Neural crest cell (in vitro differentiated cells): ENCODE measurements at regions not wholly inside any gene's neighbourhood (a gene's known extent, or its start where the extent isn't known, plus 50 kb on each side); places are given as distances from the start of the nearest gene placed in this dataset.

Experiments used
- DNase-seq: peaks from one replicate; pipeline ENCODE4 v3.0.0; 2021; ENCODE audit warnings: low read depth, mixed read lengths, low spot score
- H3K27ac Mint-ChIP-seq: one replicate; pipeline ENCODE4 v1.8.0; 2021; ENCODE audit warnings: mild to moderate bottlenecking, mixed read lengths; ENCODE audit not compliant: unreplicated experiment
- H3K27me3 Mint-ChIP-seq: 2 replicates; pipeline ENCODE4 v1.8.0; 2021; ENCODE audit warnings: low read depth, mild to moderate bottlenecking, mixed read lengths
- H3K36me3 Mint-ChIP-seq: 2 replicates; pipeline ENCODE4 v1.8.0; 2021; ENCODE audit warnings: low read depth, mild to moderate bottlenecking, mixed read lengths
- H3K4me1 Mint-ChIP-seq: 2 replicates; pipeline ENCODE4 v1.8.0; 2021; ENCODE audit warnings: mixed read lengths
- H3K4me3 Mint-ChIP-seq: one replicate; pipeline ENCODE4 v1.8.0; 2021; ENCODE audit warnings: mild to moderate bottlenecking, mixed read lengths
- H3K9me3 Mint-ChIP-seq: 2 replicates; pipeline ENCODE4 v1.8.0; 2021; ENCODE audit warnings: mixed read lengths
- TF ChIP-seq, protein P1 (sequence below): fragments of 200-600 bp; sonication (generic); conservative IDR thresholded peaks from 2 replicates; pipeline ENCODE4 v1.5.0; 2021; ENCODE audit warnings: antibody characterized with exemption, mild to moderate bottlenecking

DNA sequence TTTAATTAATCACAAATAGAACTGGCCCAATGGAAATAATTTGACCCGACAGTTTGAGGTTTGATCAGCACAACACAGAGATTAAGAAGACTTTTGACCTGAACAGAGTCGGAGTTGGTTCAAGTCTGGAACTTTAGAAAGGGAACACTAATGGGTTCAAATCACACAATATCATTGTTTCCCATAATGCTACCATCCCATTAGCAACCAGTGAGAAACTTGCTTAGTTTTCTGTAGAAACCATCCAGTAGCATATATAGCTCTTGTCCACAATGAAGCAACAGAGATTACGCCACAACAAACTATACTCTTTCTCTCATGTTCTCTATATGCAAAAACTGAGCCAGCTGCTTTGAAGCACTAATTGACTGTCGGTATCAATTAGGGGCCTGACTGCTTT is 376.9 kb upstream of the SPRY2 start:
- DNase-seq, result no peak

DNA sequence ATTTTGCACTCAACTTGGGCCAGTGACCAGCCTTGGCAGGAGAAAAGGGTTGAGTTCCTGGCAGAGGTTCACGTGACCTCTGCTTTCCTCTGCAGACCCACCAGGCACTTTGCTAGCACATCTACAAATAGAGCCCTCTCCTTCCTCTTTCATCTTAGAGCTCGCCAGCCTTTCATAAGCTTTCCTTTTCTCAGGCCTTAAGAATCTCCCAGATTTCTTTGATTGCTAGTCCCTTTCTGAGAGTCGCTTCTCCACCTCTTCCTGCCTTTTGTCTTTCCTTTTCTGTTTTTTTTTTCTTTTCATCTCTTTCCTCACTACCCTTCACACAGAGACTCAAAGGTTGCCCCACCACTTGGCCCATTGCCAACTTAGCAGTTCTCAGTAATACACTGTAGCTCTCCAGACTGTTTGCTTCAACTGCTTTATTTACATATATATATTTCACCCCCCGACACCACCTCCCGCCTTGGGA is 375.7 kb upstream of the SPRY2 start:
- H3K4me3 Mint-ChIP-seq, result no peak overlapping the region
- no peak for DNase-seq
- H3K36me3 Mint-ChIP-seq, result peaks cover 11% of the 10 kb centered on the region
- peak overlapping the region; percentile 1 for H3K27ac Mint-ChIP-seq
- H3K4me1 Mint-ChIP-seq, result peaks cover 17% of the 10 kb centered on the region
- H3K9me3 Mint-ChIP-seq, result peaks cover 14% of the 10 kb centered on the region
- TF ChIP-seq, protein P1, sequence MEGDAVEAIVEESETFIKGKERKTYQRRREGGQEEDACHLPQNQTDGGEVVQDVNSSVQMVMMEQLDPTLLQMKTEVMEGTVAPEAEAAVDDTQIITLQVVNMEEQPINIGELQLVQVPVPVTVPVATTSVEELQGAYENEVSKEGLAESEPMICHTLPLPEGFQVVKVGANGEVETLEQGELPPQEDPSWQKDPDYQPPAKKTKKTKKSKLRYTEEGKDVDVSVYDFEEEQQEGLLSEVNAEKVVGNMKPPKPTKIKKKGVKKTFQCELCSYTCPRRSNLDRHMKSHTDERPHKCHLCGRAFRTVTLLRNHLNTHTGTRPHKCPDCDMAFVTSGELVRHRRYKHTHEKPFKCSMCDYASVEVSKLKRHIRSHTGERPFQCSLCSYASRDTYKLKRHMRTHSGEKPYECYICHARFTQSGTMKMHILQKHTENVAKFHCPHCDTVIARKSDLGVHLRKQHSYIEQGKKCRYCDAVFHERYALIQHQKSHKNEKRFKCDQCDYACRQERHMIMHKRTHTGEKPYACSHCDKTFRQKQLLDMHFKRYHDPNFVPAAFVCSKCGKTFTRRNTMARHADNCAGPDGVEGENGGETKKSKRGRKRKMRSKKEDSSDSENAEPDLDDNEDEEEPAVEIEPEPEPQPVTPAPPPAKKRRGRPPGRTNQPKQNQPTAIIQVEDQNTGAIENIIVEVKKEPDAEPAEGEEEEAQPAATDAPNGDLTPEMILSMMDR, result no peak
- no peaks in the 10 kb centered on the region for H3K27me3 Mint-ChIP-seq

More for the DNA sequence above, 376.9 kb upstream of the SPRY2 start:
- Mint-ChIP-seq H3K27me3 (no peaks in the 10 kb centered on the region), H3K36me3 (peaks cover 11% of the 10 kb centered on the region), H3K27ac (no peak overlapping the region), H3K9me3 (peaks cover 14% of the 10 kb centered on the region), H3K4me3 (no peak overlapping the region), H3K4me1 (peaks cover 17% of the 10 kb centered on the region)
- TF ChIP-seq, protein P1, result no peak

DNA sequence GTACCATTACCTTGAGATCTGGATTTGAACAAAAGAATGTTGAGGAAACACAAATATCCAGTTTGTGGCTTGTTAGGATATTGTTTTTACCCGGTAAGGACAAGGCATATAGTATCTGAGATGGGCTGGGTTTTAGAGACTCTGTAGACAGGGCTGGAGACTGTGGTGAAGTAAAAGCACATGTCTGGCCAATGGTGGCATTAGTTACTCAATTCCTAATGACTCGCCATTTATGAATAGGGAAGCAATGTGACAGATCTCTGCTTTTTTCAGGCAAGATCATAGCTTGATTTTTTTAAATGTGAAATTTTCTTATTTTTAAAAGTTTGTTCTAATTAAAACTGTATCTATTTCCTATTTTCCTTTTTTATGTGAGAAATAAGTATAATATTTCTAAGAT is 371.1 kb upstream of the SPRY2 start:
- Mint-ChIP-seq H3K9me3 (peaks cover 14% of the 10 kb centered on the region), H3K4me3 (no peak overlapping the region), H3K36me3 (peaks cover 11% of the 10 kb centered on the region), H3K4me1 (peaks cover 14% of the 10 kb centered on the region), H3K27ac (no peak overlapping the region), H3K27me3 (no peaks in the 10 kb centered on the region)
- DNase-seq, result no peak
- TF ChIP-seq, protein P1, result no peak

DNA sequence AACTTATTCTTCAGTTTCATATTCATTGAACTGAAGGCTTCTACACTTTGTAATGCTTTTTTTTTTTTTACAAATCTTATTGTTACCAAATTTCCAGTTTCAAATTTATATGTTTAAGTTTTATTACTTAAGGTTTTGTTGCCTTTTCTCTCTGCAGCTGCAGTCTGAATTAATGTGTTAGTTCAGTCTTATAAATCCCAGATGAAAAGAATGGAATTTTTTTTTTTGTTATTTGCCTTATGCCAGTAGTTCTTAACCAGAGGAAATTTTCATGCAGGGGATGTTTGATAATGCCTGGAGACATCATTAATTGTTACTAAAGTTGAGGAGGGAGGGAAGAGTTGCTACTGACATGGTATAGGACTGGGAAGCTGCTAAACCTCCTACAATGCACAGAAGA is 367.9 kb upstream of the SPRY2 start:
- H3K4me3 Mint-ChIP-seq, result no peak overlapping the region
- peaks cover 7% of the 10 kb centered on the region for H3K36me3 Mint-ChIP-seq
- no peaks in the 10 kb centered on the region for H3K27me3 Mint-ChIP-seq
- no peak for DNase-seq
- peaks cover 10% of the 10 kb centered on the region for H3K9me3 Mint-ChIP-seq
- TF ChIP-seq, protein P1, result no peak
- H3K27ac Mint-ChIP-seq, result no peak overlapping the region
- H3K4me1 Mint-ChIP-seq, result peaks cover 4% of the 10 kb centered on the region

DNA sequence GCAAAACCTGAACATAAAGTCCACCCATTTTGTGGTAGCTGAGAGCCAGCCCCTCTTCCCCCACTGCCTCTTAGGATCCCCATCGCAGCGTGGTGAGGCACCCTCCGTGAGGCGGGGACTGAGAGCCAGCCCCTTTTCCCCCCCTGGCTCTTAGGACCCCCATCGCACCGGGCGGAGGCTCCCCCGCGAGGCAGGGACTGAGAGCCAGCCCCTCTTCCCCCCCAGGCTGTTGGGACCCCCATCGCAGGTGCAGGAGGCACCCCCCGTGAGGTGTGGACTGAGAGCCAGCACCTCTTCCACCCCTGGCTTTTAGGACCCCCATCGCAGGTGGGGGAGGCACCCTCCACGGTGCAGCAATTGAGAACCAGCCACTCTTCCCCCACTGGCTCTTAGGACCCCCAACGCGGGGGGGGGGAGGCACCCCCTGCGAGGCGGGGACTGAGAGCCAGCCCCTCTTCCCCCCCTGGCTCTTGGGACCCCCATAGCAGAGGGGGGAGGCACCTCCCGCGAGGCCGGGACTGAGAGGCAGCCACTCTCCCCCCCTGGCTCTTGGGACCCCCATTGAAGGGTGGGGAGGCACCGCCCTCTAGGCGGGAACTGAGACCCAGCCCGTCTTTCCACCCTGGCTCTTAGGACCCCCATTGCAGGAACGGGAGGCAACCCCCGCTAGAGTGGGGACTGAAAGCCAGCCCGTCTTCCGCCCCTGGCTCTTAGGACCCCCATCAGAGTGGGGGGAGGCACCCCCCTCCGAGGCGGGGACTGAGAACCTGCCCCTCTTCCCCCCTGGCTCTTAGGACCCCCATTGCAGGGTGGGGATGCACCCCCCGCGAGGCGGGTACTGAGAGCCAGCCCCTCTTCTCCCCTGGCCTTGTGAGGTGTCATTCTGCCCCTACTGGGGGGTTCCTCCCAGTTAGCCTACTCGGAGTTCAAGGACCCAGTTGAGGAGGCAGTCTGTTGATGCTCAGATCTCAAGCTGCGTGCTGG is 366.4 kb upstream of the SPRY2 start:
- peaks cover 10% of the 10 kb centered on the region for H3K36me3 Mint-ChIP-seq
- peaks cover 8% of the 10 kb centered on the region for H3K9me3 Mint-ChIP-seq
- no peak overlapping the region for H3K4me3 Mint-ChIP-seq
- no peak for DNase-seq
- TF ChIP-seq, protein P1, result no peak
- peaks cover 4% of the 10 kb centered on the region for H3K4me1 Mint-ChIP-seq
- H3K27me3 Mint-ChIP-seq, result no peaks in the 10 kb centered on the region
- H3K27ac Mint-ChIP-seq, result no peak overlapping the region
